HUES48 (cell line): ENCODE measurements at regions not wholly inside any gene's neighbourhood (a gene's known extent, or its start where the extent isn't known, plus 50 kb on each side); places are given as distances from the start of the nearest gene placed in this dataset.

Experiments used
- H3K27ac ChIP-seq: one replicate; pipeline ENCODE4 v1.7.0; 2013; ENCODE audit warnings: low read depth, low read length, inconsistent platforms
- H3K27me3 ChIP-seq: 2 replicates; pipeline ENCODE4 v1.6.1; 2013; ENCODE audit warnings: mild to moderate bottlenecking, low read length; ENCODE audit not compliant: control insufficient read depth, insufficient read depth
- H3K36me3 ChIP-seq: 2 replicates; pipeline ENCODE4 v1.6.1; 2013; ENCODE audit warnings: low read length; ENCODE audit not compliant: control insufficient read depth, insufficient read depth
- H3K4me1 ChIP-seq: 2 replicates; pipeline ENCODE4 v1.6.1; 2013; ENCODE audit warnings: mild to moderate bottlenecking, low read length; ENCODE audit not compliant: control insufficient read depth, insufficient read depth
- H3K4me3 ChIP-seq: 2 replicates; pipeline ENCODE4 v1.5.1; 2013; ENCODE audit warnings: mild to moderate bottlenecking, low read depth, low read length
- H3K9ac ChIP-seq: 2 replicates; pipeline ENCODE4 v1.6.1; 2013; ENCODE audit warnings: mild to moderate bottlenecking, low read depth, low read length, moderate library complexity
- H3K9me3 ChIP-seq: 2 replicates; pipeline ENCODE4 v1.6.1; 2013; ENCODE audit warnings: low read length; ENCODE audit not compliant: control insufficient read depth, insufficient read depth

- no peaks in the 10 kb centered on the region for H3K36me3 ChIP-seq
- H3K27me3 ChIP-seq, result no peaks in the 10 kb centered on the region
- no peak overlapping the region for H3K9ac ChIP-seq
- no peak overlapping the region for H3K27ac ChIP-seq
- peaks cover 30% of the 10 kb centered on the region for H3K4me1 ChIP-seq
- no peaks in the 10 kb centered on the region for H3K9me3 ChIP-seq
- H3K4me3 ChIP-seq, result no peak overlapping the region
Observed at GRCh38 chr3:74059923-74060600, 435.3 kb upstream of the PDZRN3 start.

- no peaks in the 10 kb centered on the region for H3K9me3 ChIP-seq
- no peak overlapping the region for H3K4me3 ChIP-seq
- H3K9ac ChIP-seq, result no peak overlapping the region
- no peaks in the 10 kb centered on the region for H3K27me3 ChIP-seq
- H3K27ac ChIP-seq, result no peak overlapping the region
- peaks cover 37% of the 10 kb centered on the region for H3K4me1 ChIP-seq
- H3K36me3 ChIP-seq, result no peaks in the 10 kb centered on the region
Observed at GRCh38 chr3:74059301-74059922, 434.7 kb upstream of the PDZRN3 start.

GRCh38 chr3:74057169-74057568 is 432.4 kb upstream of the PDZRN3 start:
- Histone ChIP-seq H3K9me3 (no peaks in the 10 kb centered on the region), H3K27me3 (no peaks in the 10 kb centered on the region), H3K27ac (no peak overlapping the region), H3K4me3 (no peak overlapping the region), H3K4me1 (peaks cover 41% of the 10 kb centered on the region), H3K36me3 (no peaks in the 10 kb centered on the region), H3K9ac (no peak overlapping the region)

DNA sequence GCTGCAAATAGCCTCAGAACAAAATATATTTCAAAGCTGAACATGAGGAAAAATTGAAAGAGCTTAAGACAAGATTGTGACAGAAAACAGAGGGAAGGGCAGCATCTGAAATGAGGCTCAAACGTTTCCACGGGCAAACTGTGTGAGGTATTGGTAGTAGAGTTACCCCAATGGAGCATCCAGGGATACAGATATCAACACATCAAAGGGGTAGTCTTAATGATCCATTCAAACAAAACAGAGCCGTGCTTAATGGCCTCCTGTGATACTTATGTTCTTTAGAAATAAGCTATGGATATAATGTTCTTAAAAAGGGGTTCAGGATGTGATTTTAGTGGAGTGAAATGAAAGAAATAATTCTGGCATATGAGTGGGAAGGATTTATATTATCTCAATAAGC is 430.3 kb upstream of the PDZRN3 start:
- no peaks in the 10 kb centered on the region for H3K27me3 ChIP-seq
- H3K9ac ChIP-seq, result no peak overlapping the region
- H3K4me3 ChIP-seq, result no peak overlapping the region
- H3K4me1 ChIP-seq, result peaks cover 41% of the 10 kb centered on the region
- no peaks in the 10 kb centered on the region for H3K36me3 ChIP-seq
- H3K9me3 ChIP-seq, result no peaks in the 10 kb centered on the region
- H3K27ac ChIP-seq, result no peak overlapping the region

DNA sequence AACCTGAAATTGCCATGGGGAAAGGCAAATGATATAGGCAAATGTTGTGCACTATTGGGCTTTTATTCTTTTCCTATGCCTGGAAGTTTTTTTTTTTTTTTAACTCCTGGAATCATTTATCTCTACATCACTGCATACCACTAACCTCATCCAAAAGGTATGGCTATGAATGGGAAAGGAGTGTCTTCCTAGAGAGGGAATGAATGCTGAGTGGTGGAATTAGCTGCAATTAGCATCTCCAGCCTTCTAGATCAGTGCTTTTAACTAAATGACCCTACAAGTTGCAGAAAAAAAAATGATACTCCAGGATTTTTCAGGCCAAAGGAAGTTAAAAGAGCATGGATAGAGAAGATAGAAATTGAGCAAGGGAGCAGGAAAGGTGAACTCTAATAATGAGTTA is 429.8 kb upstream of the PDZRN3 start:
- Histone ChIP-seq H3K4me1 (peaks cover 41% of the 10 kb centered on the region), H3K9ac (no peak overlapping the region), H3K36me3 (no peaks in the 10 kb centered on the region), H3K4me3 (no peak overlapping the region), H3K9me3 (no peaks in the 10 kb centered on the region), H3K27ac (no peak overlapping the region), H3K27me3 (no peaks in the 10 kb centered on the region)

GRCh38 chr3:74053970-74054516 is 429.3 kb upstream of the PDZRN3 start:
- Histone ChIP-seq H3K36me3 (no peaks in the 10 kb centered on the region), H3K9ac (no peak overlapping the region), H3K4me3 (no peak overlapping the region), H3K9me3 (no peaks in the 10 kb centered on the region), H3K27me3 (no peaks in the 10 kb centered on the region), H3K4me1 (peaks cover 37% of the 10 kb centered on the region), H3K27ac (no peak overlapping the region)

GRCh38 chr3:74049444-74049843 is 424.7 kb upstream of the PDZRN3 start:
- Histone ChIP-seq H3K9me3 (no peaks in the 10 kb centered on the region), H3K36me3 (no peaks in the 10 kb centered on the region), H3K27me3 (no peaks in the 10 kb centered on the region), H3K9ac (no peak overlapping the region), H3K4me3 (no peak overlapping the region), H3K4me1 (peaks cover 5% of the 10 kb centered on the region; the same call in 1 of the 2 replicates), H3K27ac (no peak overlapping the region)

DNA sequence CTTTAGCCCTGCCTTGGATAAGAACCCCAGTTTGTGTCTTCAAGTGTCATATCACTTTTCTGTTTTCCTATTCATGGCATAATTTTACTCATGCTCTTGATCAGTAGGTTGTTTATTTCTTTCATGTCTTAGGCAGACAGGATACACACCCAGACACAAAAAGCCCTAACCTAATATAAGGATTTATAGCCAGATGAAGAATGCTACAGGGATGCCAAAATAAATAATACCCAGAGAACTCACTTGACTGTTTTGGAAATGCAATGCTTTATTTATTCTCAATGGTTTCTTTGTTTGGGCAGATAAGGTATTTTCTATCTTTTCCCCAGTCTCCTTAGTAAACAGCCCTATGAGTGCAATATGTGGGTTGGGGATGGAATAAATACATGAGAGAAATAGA is 424.0 kb upstream of the PDZRN3 start:
- Histone ChIP-seq H3K9ac (no peak overlapping the region), H3K9me3 (no peaks in the 10 kb centered on the region), H3K4me3 (no peak overlapping the region), H3K27ac (no peak overlapping the region), H3K36me3 (no peaks in the 10 kb centered on the region), H3K27me3 (no peaks in the 10 kb centered on the region), H3K4me1 (no peaks in the 10 kb centered on the region)

- H3K9ac ChIP-seq, result no peak overlapping the region
- H3K27me3 ChIP-seq, result no peaks in the 10 kb centered on the region
- no peak overlapping the region for H3K4me3 ChIP-seq
- no peaks in the 10 kb centered on the region for H3K36me3 ChIP-seq
- no peaks in the 10 kb centered on the region for H3K4me1 ChIP-seq
- H3K27ac ChIP-seq, result no peak overlapping the region
- H3K9me3 ChIP-seq, result no peaks in the 10 kb centered on the region
Observed at GRCh38 chr3:74045000-74045399, 420.3 kb upstream of the PDZRN3 start.

GRCh38 chr3:74041068-74041675 is 416.4 kb upstream of the PDZRN3 start:
- H3K36me3 ChIP-seq, result no peaks in the 10 kb centered on the region
- H3K4me3 ChIP-seq, result no peak overlapping the region
- H3K4me1 ChIP-seq, result no peaks in the 10 kb centered on the region
- H3K27me3 ChIP-seq, result no peaks in the 10 kb centered on the region
- H3K27ac ChIP-seq, result no peak overlapping the region
- H3K9ac ChIP-seq, result no peak overlapping the region
- H3K9me3 ChIP-seq, result no peaks in the 10 kb centered on the region

- H3K4me1 ChIP-seq, result no peaks in the 10 kb centered on the region
- H3K9ac ChIP-seq, result no peak overlapping the region
- H3K36me3 ChIP-seq, result no peaks in the 10 kb centered on the region
- H3K27me3 ChIP-seq, result no peaks in the 10 kb centered on the region
- H3K27ac ChIP-seq, result no peak overlapping the region
- H3K9me3 ChIP-seq, result no peaks in the 10 kb centered on the region
- no peak overlapping the region for H3K4me3 ChIP-seq
Observed at GRCh38 chr3:74039105-74039504, 414.4 kb upstream of the PDZRN3 start.
